ENCODE measurements at regions not wholly inside any gene's neighbourhood (a gene's known extent, or its start where the extent isn't known, plus 50 kb on each side); places are given as distances from the start of the nearest gene placed in this dataset.

GRCh38 chr5:158162479-158163034, 303.6 kb upstream of the CLINT1 start:
- TF ChIP-seq CTCF (IDR thresholded peaks at IDR 0.05) (no peak), POLR2A (IDR thresholded peaks at IDR 0.05) (no peak), EP300 (IDR thresholded peaks at IDR 0.05) (no peak), POLR2AphosphoS5 (IDR thresholded peaks at IDR 0.05) (no peak)
